Activated CD8-positive, alpha-beta memory T cell treated with anti-CD3 and anti-CD28 coated beads for 1 hour (primary cell): ENCODE measurements at regions not wholly inside any gene's neighbourhood (a gene's known extent, or its start where the extent isn't known, plus 50 kb on each side); places are given as distances from the start of the nearest gene placed in this dataset.
"Not testable (repeated sequence)": the region's sequence is repeated elsewhere in the genome, so short reads cannot be mapped to it uniquely, and the experiment has no call there.

Experiments
- DNase-seq, 2 donors: peaks; one replicate each; pipeline ENCODE4 v3.0.0-alpha.2; 2020; ENCODE audit warnings: low read depth in 1 of 2; ENCODE audit errors: extremely low read depth in 1 of 2

DNA sequence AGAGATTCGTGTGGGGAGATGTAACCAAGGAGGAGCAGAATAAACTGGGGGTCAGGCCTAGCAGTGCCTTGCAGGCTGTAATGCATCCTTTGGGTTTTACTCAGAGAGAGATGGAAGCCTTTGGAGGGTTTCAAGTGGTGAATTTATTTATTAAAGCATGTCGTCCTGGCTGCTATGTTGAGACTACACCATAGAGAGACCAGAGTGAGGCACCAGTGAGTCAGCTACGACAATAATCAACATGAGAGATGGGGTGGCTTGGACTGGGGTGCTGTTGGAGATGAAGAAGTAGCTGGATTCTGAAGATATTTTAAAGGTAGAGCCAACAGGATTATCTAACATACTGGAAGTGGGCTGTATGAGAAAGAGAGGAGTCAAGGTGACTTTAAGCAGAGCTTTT lies 335.3 kb upstream of the ARHGEF26 start:
- DNase-seq = no peak

GRCh38 chr3:153789380-153789779 lies 331.8 kb upstream of the ARHGEF26 start:
- no peak for DNase-seq

DNA sequence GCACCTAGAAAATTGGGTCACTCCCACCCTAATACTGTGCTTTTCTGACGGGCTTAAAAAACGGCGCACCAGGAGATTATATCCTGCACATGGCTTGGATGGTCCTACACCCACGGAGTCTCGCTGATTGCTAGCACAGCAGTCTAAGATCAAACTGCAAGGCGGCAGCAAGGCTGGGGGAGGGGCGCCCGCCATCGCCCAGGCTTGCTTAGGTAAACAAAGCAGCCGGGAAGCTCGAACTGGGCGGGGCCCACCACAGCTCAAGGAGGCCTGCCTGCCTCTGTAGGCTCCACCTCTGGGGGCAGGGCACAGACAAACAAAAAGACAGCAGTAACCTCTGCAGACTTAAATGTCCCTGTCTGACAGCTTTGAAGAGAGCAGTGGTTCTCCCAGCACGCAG lies 324.1 kb upstream of the ARHGEF26 start:
- not testable (repeated sequence) for DNase-seq

- DNase-seq = no peak
Observed at GRCh38 chr3:153809097-153809496, 312.1 kb upstream of the ARHGEF26 start.

DNA sequence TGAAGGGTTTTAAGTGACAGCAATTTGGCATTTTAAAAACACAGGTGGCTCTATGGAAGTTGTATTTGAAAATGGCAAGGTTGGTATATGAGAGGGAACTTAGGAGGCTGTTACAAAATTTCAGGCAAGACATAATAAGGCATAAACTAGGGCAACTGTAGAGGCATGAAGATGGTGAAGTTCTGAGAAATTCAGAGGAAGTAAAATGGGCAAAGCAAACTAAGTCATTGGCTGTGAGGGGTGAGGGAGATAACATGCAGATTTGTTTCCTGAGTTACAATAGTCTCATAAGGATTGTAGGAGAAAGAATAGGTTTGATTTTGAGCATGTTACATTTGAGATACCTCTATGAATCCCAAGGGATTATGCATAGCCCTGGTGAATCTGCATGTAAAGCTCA lies 302.9 kb upstream of the ARHGEF26 start:
- no peak for DNase-seq

DNA sequence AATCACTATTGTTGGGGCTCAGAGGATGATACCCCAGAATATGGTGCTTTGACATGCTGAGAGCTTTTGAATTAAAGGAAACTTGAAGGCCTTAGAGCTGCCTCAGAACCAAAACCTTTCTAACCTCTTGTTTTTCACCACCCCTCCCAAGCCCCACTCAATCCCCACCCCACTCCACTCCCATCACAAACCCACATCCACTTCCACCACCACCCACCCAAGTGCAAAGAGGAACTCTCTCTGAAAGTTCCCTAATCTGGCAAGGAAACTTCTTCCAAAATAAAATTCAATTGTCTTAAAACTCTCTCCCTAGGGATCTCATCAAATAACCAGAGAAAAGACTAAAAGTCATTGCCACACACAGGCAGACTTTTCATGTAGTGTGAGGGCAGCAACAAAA lies 301.2 kb upstream of the ARHGEF26 start:
- no peak for DNase-seq

DNA sequence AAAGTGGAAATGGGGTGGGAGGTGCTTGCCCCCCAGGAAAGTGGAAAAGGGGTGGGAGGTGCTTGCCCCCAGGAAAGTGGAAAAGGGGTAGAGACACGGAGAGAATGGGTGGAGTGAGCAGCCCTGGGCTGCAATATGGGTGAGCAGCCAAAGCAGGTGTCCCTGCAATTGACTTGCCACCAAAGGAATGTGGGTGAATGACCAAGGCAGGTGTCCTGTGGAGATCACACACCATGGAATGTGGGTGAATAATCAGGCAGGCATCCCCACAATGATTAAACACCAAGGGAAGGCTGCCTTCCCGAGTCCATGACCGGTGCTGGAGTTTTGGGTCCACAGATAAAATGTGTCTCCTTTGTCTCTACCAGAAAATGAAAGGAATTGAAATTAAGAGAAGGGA lies 292.8 kb upstream of the ARHGEF26 start:
- DNase-seq = not testable (repeated sequence)

DNA sequence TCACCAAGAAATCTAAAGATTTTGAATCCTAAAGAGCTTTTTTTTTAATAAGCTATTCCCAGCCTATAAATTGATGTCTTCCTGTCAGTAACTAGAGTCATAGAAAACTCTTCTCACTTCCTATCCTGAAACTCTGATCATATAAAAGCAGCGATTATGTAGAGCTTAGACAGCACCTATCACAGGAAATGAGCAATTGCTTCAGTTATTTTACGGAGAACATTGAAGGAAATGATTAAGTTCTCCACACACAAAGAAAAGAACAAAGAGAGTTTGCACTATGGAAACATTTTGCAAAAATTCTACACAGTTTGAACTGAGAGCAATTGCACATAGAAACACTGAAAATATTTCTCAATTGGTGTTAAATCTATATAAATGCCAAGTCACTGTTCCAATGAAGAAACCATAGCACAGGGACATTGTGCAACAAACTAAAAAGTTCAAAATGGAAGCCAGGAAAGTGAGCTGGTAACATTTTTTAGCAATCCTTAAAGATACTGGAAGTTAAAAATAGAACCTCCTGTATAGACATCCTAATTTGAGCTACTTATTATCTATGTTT lies 291.5 kb upstream of the ARHGEF26 start:
- DNase-seq = no peak

DNA sequence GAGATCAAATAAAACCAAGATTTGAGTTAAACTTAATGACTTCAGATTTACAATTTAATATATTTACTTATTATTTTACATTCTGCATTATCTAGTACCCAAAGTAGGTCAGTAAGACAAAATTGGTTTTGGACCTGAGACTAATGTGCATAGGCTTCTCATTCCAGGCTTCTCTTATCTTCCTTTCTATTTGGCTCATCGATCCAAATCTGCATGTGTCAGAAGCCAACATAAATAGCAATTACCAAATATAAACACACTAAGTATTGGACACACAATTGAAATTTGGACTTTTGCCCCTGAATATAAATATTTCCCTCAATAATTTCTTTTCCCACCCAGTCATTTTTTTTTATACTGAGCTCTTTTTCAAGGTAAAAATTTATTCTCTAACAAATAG lies 290.6 kb upstream of the ARHGEF26 start:
- DNase-seq = no peak

DNA sequence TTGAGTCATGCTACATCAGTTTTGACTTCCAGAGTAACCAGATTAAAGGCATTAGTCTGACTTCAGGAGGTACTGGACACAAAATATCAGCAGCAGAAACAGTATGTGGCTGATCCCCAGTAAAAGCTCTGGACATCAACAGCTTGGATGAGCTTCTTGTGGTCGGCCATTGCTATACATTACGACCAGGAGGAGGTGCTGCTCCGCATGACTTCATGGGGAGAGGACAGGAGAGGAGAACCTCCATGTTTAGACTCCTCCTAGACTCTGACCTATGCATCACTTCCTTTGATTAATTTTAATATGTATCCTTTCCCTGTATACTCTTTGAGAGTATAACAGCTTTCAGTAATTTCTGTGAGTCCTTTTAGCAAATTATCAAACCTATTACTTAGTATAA lies 285.6 kb upstream of the ARHGEF26 start:
- no peak for DNase-seq

- no peak for DNase-seq
Observed at GRCh38 chr3:153840487-153840886, 280.7 kb upstream of the ARHGEF26 start.

DNA sequence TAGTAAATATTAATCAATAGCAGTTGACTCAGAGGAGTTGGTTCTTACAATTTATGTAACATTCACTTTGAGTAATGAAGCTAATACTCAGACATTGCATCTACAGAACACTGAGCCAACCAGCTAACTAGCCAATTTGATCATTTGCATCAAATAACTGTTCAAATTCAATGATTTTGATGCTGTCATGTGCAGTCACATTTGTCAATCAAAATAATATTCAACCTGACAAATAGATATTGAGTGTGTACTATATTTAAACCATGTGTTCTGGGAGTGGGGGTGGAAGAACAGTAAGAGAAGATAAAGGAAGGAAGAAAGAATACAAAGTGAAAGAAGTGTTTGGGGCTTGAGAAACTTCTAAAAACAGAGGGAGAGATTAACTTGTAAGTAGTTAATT lies 277.2 kb upstream of the ARHGEF26 start:
- no peak for DNase-seq

DNA sequence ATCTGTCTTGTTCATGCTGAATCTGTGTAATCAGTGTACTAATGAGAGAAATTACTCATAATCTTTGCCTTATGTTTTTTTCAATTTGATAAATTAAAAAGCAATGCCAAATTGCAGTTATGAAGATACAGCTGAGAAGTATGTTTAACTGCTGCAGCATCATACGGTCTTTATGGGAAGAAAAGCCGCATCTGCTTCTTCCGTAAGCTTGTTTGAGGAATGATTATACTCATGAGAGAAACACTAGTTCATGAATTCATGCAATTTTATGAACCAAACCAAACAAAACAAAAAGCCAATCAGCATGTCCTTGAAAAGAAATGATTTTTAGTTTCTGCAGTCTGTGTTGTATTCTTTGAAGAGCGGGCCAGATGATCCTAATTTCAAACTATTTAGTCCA lies 275.9 kb upstream of the ARHGEF26 start:
- no peak for DNase-seq

- no peak for DNase-seq
Observed at GRCh38 chr3:153848702-153849101, 272.5 kb upstream of the ARHGEF26 start.

GRCh38 chr3:153852355-153852754 lies 268.8 kb upstream of the ARHGEF26 start:
- DNase-seq = no peak

DNA sequence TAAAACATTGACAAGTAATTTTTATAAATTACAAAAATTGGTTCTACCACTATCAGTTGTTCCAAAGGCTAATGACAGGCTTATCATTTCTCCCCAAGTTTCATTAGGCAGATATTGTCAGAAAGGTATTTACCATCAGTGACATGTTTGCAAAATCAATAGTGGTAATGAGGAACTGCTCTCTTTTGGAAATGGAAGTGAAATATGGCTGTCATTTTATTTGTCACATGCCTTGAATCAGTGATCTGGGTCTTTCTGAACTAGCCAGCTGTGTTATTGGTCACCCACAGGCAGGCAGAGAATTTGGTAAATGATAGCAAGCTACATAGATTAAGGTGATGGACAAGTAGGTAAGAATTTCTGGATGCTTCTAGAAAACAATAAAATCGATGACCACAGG lies 268.0 kb upstream of the ARHGEF26 start:
- DNase-seq = no peak

- no peak for DNase-seq
Observed at GRCh38 chr3:153855772-153856171, 265.4 kb upstream of the ARHGEF26 start.

DNA sequence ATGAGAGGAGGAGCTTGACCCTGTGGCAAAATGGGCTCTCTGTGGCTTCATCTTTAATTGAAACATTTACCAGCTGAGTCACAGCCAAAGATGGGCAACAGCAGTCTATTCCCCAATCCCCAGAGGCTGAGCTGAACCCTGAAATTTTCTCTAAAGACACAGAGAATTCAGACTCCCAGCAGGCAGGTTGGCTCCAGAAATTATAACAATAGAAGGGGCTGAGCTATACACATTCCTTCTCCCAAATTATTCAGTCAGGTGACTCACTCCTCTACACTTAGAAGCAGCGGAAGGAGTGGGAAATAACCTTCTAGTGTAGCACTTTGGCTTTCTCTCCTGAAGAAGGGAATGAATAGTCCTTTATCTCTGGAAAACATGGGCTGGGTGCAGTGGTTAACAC lies 264.3 kb upstream of the ARHGEF26 start:
- DNase-seq = no peak

GRCh38 chr3:153864793-153865192 lies 256.4 kb upstream of the ARHGEF26 start:
- DNase-seq = no peak

DNA sequence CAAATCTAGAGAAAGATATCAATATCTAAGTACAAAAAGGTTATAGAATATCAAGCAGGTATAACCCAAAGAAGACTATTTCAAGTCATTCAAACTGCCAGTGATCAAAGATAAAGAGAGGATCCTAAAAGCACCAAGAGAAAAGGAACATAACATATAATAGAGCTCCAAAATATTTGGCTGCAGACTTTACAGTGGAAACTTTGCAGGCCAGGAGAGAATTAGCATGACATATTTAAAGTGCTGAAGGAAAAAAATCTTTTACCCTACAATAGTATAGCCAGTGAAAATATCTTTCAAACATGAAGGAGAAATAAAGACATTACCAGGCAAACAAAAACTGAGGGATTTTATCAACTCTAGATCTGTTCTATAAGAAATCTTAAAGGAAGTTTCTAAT lies 254.3 kb upstream of the ARHGEF26 start:
- no peak for DNase-seq

- not testable (repeated sequence) for DNase-seq
Observed at GRCh38 chr3:153874348-153874747, 246.8 kb upstream of the ARHGEF26 start.

DNA sequence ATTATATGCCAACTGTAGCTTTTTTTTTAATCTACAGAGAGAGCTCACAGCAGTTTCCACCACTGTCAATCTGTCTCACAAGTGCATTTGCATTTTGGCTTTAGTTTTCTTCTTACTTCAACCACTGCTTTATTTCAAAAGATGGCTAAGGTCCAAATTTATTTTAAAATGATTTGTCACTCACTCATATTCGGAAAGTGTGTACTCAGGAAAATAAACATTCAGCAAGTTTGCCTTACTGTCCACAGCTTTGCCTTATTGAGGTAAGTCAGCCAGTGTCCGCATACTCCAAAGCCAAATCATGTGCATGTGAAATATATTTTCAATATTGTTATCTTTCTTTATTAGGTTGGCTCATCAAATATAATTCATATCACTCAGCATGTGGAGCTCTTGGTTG lies 240.7 kb upstream of the ARHGEF26 start:
- DNase-seq = no peak

DNA sequence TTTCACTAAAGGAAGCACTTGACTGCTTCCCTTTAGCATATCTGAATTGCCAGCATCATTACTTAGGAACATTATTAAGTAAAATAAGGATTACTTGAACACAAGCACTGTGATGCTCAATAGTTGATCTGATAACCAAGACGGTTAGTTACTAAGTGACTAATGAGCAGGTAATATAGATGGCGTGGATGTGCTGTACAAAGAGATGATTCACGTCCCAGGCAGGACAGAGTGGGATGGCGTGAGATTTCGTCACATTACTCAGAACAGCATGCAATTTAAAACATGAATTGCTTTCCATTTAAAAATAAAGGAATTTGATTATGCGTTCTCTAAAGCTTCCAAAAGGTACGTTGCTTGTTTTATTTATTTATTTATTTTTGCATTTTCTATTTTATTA lies 240.0 kb upstream of the ARHGEF26 start:
- no peak for DNase-seq

DNA sequence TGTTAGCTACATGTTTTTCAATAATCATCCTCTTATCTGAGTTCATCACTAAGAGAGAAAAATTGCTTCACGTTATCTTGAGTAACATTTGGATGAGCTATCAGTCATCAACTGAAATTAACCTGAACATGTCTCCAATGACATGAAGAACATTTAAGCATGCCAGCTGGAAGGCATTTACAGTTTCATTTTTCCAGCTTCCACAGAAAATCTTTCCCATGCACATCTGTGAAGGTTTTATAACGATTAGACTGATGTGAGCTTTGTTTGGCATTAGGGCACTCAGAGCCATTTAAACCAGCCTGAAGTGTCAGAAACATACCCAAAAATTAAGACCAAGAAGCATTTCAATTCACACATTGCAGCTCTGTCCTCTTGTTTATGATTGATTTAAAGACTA lies 235.8 kb upstream of the ARHGEF26 start:
- DNase-seq = no peak
